ENCODE measurements at regions not wholly inside any gene's neighbourhood (a gene's known extent, or its start where the extent isn't known, plus 50 kb on each side); places are given as distances from the start of the nearest gene placed in this dataset.

- TF ChIP-seq ZFP30 (CRISPR knock-in tag; IDR thresholded peaks at IDR 0.05) (no peak), RARB (CRISPR knock-in tag; IDR thresholded peaks at IDR 0.05) (no peak), OSR1 (CRISPR knock-in tag; IDR thresholded peaks at IDR 0.05) (no peak), BACH2 (CRISPR knock-in tag; IDR thresholded peaks at IDR 0.05; ENCODE audit: borderline replicate concordance) (no peak), ESRRG (CRISPR knock-in tag; IDR thresholded peaks at IDR 0.05) (no peak)
Measured at GRCh38 chr1:30411206-30411605, 312.2 kb downstream of the MATN1 start.
